MM.1S (cell line): ENCODE measurements at regions not wholly inside any gene's neighbourhood (a gene's known extent, or its start where the extent isn't known, plus 50 kb on each side); places are given as distances from the start of the nearest gene placed in this dataset.

ENCODE experiments used
- CTCF ChIP-seq: fragments of 300-600 bp; sonication (generic); IDR thresholded peaks from 2 replicates; pipeline ENCODE4 v1.5.1; 2016; ENCODE audit warnings: antibody characterized with exemption, low read length, mixed read lengths
- EZH2phosphoT487 ChIP-seq: fragments of 300-600 bp; sonication (generic); IDR thresholded peaks from 2 replicates; pipeline ENCODE4 v1.6.1; 2018; ENCODE audit warnings: antibody characterized with exemption, low read length

GRCh38 chr4:20509315-20509714, 190.9 kb upstream of the PACRGL start:
- no peak for TF ChIP-seq CTCF
- no peak for TF ChIP-seq EZH2phosphoT487
